Mesothelial cell of epicardium (in vitro differentiated cells): ENCODE measurements at regions not wholly inside any gene's neighbourhood (a gene's known extent, or its start where the extent isn't known, plus 50 kb on each side); places are given as distances from the start of the nearest gene placed in this dataset.

Source experiments
- DNase-seq, 2 experiments: peaks; one replicate each; pipeline ENCODE4 v3.0.0; 2021; ENCODE audit warnings: low spot score in 2 of 2; ENCODE audit not compliant: unreplicated experiment in 2 of 2
- H3K27ac Mint-ChIP-seq: 2 replicates; pipeline ENCODE4 v1.8.0; 2021; ENCODE audit warnings: mixed read lengths
- H3K27me3 Mint-ChIP-seq: 2 replicates; pipeline ENCODE4 v1.8.0; 2021; ENCODE audit warnings: low read depth, mixed read lengths
- H3K36me3 Mint-ChIP-seq: 2 replicates; pipeline ENCODE4 v1.8.0; 2021; ENCODE audit warnings: mixed read lengths
- H3K4me1 Mint-ChIP-seq: 2 replicates; pipeline ENCODE4 v1.8.0; 2021; ENCODE audit warnings: mixed read lengths
- H3K4me3 Mint-ChIP-seq: 2 replicates; pipeline ENCODE4 v1.8.0; 2021; ENCODE audit warnings: mild to moderate bottlenecking, moderate library complexity, mixed read lengths
- H3K9me3 Mint-ChIP-seq: 2 replicates; pipeline ENCODE4 v1.8.0; 2021; ENCODE audit warnings: mixed read lengths
- CTCF ChIP-seq: fragments of 200-600 bp; sonication (generic); IDR thresholded peaks from one replicate; pipeline ENCODE4 v1.5.0; 2021; ENCODE audit warnings: antibody characterized with exemption; ENCODE audit not compliant: unreplicated experiment

- DNase-seq: no peak
- H3K4me3 Mint-ChIP-seq: no peak overlapping the region
- no peak overlapping the region for H3K27ac Mint-ChIP-seq
- H3K27me3 Mint-ChIP-seq: peaks cover 31% of the 10 kb centered on the region
- H3K36me3 Mint-ChIP-seq: no peaks in the 10 kb centered on the region
- no peak for TF ChIP-seq CTCF
- no peaks in the 10 kb centered on the region for H3K9me3 Mint-ChIP-seq
- H3K4me1 Mint-ChIP-seq: peaks cover 5% of the 10 kb centered on the region
Measured at GRCh38 chr9:108612513-108612912, 243.3 kb downstream of the ACTL7B start.

- DNase-seq: no peak
- Mint-ChIP-seq H3K27me3 (peaks cover 23% of the 10 kb centered on the region), H3K4me3 (no peak overlapping the region), H3K9me3 (no peaks in the 10 kb centered on the region), H3K36me3 (no peaks in the 10 kb centered on the region), H3K4me1 (peaks cover 5% of the 10 kb centered on the region), H3K27ac (no peak overlapping the region)
- TF ChIP-seq CTCF: no peak
Measured at GRCh38 chr9:108609897-108610253, 245.9 kb downstream of the ACTL7B start.

GRCh38 chr9:108609227-108609896, 246.4 kb downstream of the ACTL7B start:
- H3K27ac Mint-ChIP-seq: no peak overlapping the region
- no peaks in the 10 kb centered on the region for H3K9me3 Mint-ChIP-seq
- peaks cover 6% of the 10 kb centered on the region for H3K4me1 Mint-ChIP-seq
- no peak for DNase-seq
- peaks cover 22% of the 10 kb centered on the region for H3K27me3 Mint-ChIP-seq
- no peak for TF ChIP-seq CTCF
- H3K4me3 Mint-ChIP-seq: no peak overlapping the region
- no peaks in the 10 kb centered on the region for H3K36me3 Mint-ChIP-seq

GRCh38 chr9:108607607-108608006, 248.2 kb downstream of the ACTL7B start:
- Mint-ChIP-seq H3K27me3 (peaks cover 18% of the 10 kb centered on the region), H3K4me1 (peaks cover 10% of the 10 kb centered on the region), H3K27ac (no peak overlapping the region), H3K4me3 (no peak overlapping the region), H3K9me3 (no peaks in the 10 kb centered on the region), H3K36me3 (no peaks in the 10 kb centered on the region)
- no peak for DNase-seq
- no peak for TF ChIP-seq CTCF

- H3K36me3 Mint-ChIP-seq: no peaks in the 10 kb centered on the region
- H3K9me3 Mint-ChIP-seq: no peaks in the 10 kb centered on the region
- H3K27ac Mint-ChIP-seq: no peak overlapping the region
- peaks cover 16% of the 10 kb centered on the region for H3K27me3 Mint-ChIP-seq
- H3K4me1 Mint-ChIP-seq: peaks cover 10% of the 10 kb centered on the region
- no peak overlapping the region for H3K4me3 Mint-ChIP-seq
- no peak for DNase-seq
- TF ChIP-seq CTCF: no peak
Measured at GRCh38 chr9:108606401-108606800, 249.4 kb downstream of the ACTL7B start.

- no peaks in the 10 kb centered on the region for H3K9me3 Mint-ChIP-seq
- TF ChIP-seq CTCF: no peak
- no peak overlapping the region for H3K27ac Mint-ChIP-seq
- no peak overlapping the region for H3K4me3 Mint-ChIP-seq
- peaks cover 5% of the 10 kb centered on the region for H3K4me1 Mint-ChIP-seq
- no peak for DNase-seq
- H3K27me3 Mint-ChIP-seq: peaks cover 16% of the 10 kb centered on the region
- H3K36me3 Mint-ChIP-seq: no peaks in the 10 kb centered on the region
Measured at GRCh38 chr9:108603141-108603540, 252.6 kb downstream of the ACTL7B start.
